ENCODE measurements at regions not wholly inside any gene's neighbourhood (a gene's known extent, or its start where the extent isn't known, plus 50 kb on each side); places are given as distances from the start of the nearest gene placed in this dataset.

DNA sequence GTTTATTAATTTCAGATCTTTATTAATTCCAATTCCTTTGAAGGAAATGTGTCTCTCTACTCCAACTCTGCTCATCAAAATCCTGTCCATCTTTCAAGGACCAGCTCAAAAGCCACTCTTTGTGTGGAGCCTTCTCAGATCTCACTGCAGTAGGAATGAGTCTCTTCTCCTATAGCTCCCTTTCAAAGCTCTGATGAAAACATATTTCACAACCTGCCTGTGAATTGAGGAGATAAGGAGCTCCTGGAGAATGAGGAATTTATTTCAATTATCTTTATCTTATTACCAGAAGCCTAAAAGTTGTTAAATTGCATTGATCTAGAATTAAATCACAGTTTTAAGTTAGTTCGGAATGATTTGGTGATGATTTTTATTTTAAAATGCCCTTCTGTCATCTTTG is 92.6 kb upstream of the TRPC3 start:
- TF ChIP-seq POLR2A (IDR thresholded peaks at IDR 0.05) (no peak), CTCF (IDR thresholded peaks at IDR 0.05 in 4 of 5, conservative IDR thresholded peaks at IDR 0.05 in 1 of 5) (no peak)

Data from gastrocnemius medialis (tissue), 4 donors.